Fibroblast of skin of abdomen (primary cell): ENCODE measurements at regions not wholly inside any gene's neighbourhood (a gene's known extent, or its start where the extent isn't known, plus 50 kb on each side); places are given as distances from the start of the nearest gene placed in this dataset.
A peak's percentile ranks its signal among the peaks of the same experiment; 100 is the strongest.
"Not testable (repeated sequence)": the region's sequence is repeated elsewhere in the genome, so short reads cannot be mapped to it uniquely, and the experiment has no call there.

Experiments
- DNase-seq: peaks from one replicate; pipeline ENCODE4 v3.0.0-alpha.2; 2013

DNA sequence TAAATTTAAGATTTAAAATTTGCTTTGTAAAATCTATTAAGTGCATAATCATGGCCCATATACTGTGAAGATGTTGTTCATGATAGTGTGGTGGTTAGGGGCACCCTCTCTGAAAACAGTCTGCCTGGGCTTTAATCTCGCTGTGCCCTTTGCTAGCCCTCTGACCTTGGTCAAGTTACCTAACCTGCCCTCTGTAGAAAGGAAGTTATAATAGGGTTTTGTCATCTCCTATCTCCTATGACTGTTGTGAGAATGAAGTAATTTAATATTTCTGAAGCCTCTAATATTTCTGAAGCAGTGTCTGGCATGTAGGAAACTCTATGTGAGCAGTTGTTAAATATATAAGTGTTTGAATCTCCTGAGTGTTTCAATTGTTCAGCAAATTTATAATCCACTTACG lies 116.6 kb upstream of the IVNS1ABP start:
- no peak for DNase-seq

DNA sequence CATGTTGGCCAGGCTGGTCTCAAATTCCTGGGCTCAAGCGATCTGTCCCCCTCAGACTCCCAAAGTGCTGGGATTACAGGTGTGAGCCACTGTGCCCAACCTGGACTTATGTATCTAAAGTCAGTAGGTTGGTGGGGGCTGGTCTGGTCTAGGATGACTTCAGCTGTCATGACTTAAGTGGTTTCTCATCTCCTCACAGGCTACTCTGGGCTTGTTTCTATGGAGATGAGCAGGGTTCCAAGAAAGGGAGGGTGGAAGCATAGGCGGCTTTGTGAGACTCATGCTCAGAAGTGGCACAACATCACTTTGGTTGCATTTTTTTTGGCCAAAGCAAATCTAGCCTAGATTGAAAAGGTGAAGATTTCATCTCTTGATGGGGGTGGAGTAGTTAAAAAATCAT lies 115.9 kb upstream of the IVNS1ABP start:
- no peak for DNase-seq

DNA sequence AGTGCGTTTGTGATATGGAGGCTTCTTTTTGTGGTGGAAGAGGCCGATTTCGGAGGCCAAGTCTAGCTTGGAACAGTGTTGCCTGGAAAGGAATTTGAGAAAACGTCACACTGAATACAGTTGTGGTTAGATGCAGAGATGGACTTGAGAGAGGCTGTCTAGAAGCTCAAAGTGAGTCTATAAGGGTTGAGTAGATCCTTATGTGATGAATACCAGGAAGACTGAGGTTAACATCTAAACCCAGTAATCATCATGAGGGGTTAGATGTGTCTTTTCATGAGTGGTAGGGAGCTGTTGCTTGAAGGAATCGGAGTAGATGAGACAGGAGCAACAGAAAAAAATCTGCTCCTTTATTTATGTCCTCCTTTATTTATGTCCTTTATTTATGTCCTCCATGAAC lies 114.6 kb upstream of the IVNS1ABP start:
- no peak for DNase-seq

DNA sequence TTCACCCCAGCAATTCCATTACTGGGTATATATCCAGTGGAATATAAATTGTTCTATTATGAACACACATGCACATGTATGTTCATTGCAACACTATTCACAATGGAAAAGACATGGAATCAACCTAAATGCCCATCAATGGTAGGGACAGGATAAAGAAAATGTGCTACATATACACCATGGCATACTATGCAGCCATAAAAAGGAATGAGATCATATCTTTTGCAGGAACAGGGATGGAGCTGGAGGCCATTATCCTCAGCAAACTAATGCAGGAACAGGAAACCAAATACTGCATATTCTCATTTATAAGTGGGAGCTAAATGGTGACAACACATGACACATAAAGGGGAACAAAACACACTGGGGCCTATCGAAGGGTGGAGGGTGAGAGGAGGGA lies 112.6 kb upstream of the IVNS1ABP start:
- DNase-seq = not testable (repeated sequence)

DNA sequence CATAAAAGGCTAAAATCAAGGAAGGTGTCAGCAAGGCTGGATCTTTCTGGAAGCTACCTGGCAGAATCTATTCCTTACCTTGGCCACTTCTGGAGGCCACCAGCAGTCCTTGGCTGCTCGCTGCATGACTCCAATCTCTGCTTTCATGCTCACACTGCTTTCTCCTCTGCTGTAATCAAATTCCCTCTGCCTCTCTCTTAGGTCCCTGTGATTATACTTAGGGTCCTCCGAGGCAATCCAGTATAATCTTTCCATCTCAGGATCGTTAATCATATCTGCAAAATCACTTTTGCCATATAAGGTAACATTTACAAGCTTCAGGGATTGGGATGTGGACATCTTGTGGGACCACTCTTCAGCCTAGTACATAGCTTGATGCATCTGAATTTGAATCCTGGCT lies 110.7 kb upstream of the IVNS1ABP start:
- DNase-seq = no peak

DNA sequence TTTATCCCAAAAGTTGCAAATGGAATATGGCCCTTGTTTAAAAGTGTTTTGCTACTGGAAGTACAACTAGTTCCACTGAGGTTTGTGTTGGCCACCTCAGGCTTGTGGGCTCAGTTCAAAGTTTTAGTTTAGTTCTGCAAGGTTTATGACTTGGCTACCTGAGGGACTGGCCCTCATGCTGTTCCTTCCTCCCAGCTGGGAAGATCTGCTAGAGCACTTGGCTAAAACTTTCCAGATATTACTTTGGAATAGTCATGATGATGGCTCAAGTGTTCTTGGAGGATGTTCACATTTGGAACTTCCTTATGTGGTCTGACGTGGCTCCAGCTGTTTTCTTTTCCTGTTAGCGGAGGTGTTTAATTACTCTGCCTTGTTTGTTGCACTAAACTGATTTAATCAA lies 110.2 kb upstream of the IVNS1ABP start:
- no peak for DNase-seq

DNA sequence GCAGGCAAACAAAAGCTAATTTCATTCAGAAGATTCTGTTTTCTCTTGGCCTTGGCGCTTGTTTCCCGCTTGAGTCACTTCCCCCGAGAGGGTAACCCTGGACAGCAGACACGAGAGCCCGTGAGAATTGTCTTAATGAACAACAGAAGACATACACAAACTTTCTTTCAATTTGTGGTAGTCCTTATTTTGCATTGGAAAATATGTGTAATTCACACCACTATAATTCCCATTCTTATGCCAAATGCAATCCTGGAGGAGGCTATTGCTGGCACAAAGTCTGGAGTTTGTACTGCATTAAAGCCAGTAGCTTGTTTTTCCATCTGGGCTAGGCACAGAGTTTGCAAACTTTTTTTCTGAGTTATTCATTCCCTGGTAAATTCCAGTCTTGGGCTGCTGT lies 109.8 kb upstream of the IVNS1ABP start:
- peak; percentile 61 for DNase-seq

DNA sequence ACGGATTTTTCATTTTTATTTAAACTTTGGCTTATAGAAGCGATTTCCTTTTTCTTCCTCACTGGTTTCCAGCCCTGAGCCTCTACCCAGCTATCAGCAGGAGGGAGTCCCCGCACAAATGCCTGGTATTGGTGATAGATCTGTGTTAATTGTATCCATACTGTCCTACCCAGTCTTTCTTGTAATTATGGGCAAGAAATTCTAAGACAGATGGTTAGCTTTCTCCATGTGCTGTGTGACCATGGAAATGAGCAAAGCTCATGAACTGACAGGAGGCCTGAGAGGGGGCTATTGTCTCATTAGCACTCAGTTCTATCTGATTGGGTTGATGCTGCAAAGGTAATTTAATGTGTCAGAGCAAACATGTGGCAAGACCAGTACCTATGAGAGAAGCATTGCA lies 108.1 kb upstream of the IVNS1ABP start:
- no peak for DNase-seq

DNA sequence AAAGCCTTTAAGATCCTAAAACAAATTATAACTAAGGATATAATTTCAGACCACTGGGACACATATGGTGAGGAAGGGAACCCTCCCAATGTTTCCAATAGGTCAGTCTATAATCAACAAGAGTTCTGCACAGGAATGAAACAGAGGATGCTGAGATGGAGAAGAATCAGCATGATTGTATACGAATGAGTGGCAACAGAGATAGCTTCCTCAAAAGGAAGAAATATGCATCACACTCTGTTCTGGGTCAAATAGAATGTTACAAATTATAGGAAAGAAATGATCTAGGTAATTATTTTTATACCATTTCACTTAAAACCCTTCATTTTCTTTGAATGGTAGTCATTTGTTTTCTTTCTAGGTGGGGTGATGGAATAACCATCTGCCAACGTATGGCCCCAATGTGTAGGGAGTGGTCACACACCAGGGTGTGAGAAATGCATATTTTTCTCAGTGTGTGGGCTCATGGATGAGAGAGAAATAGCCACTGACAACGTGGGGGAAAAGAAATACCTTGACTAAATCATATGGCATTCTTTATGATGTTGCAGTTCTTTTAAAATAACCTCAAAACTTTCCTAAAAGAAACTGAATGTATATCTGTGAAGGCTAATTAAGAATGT lies 104.6 kb upstream of the IVNS1ABP start:
- DNase-seq = peak; percentile 40

DNA sequence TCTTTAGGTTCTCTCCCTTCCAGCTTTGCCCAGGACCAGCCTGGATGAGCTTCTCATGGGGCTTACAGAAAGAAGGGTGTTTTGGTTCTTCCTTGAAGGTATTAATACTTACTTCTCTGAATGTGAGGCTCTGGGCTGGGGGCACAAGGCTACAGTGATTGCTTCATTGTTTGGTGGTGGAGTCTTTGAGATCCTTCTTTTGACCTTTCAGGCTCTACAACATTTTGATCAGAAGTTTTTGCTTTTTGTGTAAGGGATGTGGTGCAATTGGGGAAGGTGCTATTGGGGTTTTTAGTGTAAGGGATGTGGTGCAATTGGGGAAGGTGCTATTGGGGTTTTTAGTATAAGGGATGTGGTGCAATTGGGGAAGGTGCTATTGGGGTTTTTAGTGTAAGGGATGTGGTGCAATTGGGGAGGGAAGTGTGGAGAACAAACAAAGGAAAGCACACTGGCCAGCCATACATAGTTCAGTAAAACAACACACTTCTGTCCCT lies 103.6 kb upstream of the IVNS1ABP start:
- no peak for DNase-seq

DNA sequence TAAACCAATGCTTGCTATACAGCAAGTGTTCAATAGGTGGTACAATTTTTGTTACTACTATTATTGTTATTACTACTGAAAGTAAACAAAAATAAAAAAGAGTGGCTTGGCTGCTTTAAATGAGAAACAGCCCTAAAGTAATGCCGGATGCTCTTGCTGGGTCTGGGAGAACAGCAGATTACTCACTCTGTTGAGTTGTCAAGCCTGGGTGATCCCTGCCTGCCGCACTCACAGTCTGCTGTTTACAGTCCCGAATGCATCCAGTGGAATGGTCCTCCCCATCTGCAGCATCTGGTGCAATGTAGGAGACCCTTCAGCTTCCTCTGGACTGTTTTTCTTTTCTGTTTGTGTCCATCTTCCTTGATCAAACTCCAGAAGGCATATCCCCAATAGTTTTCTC lies 102.7 kb upstream of the IVNS1ABP start:
- DNase-seq = no peak

DNA sequence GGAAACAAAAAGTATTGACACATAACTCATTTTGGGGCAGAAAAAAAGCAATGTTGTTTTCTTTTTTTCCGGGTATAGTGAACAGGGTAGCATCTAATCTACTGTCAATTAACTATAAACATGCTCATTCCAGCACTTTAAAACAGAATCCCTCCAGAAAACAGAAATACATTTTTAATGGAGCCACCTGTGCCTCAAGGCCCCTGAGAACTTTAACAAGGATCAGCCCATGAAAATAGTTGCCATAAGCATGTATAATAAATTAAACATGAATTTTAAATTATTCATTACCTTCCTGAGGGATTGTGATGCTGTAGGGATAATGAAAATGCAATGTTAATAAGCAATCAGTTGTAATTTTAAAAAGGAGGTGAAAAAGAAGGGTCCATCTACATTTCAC lies 101.4 kb upstream of the IVNS1ABP start:
- DNase-seq = no peak

DNA sequence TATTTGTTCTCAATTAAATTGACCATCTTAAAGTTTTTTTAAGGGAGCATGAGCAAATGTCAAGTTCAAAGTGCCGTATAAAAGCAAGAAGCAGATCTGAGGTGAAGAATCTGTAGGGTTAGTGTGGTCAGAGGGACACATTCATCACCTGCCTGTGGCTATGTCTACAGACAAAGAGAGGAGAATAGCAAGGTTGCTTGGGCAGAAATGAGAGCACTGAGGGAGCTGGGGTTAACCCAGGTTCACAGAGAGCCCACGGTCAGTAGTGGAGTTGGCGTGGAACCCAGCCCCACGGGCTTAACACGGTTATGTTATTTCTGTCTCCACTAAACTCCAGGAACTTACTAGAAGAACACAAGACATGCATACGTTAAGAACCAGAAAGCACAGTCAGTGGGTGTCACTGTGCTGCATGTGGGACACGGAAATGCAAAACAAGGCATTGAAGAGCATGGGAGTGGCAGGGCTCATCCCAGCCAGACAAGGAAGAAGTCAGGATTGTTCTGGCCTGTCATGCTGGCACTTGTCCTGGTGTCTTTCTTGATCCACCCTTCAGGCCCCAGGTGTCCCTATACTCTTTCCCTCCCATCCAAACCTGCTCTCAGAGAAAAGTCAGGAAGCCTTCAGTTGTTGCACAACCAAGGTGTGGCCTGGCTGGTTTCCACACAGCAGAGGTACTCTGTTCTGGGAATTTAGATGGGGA lies 95.5 kb upstream of the IVNS1ABP start:
- DNase-seq = no peak

DNA sequence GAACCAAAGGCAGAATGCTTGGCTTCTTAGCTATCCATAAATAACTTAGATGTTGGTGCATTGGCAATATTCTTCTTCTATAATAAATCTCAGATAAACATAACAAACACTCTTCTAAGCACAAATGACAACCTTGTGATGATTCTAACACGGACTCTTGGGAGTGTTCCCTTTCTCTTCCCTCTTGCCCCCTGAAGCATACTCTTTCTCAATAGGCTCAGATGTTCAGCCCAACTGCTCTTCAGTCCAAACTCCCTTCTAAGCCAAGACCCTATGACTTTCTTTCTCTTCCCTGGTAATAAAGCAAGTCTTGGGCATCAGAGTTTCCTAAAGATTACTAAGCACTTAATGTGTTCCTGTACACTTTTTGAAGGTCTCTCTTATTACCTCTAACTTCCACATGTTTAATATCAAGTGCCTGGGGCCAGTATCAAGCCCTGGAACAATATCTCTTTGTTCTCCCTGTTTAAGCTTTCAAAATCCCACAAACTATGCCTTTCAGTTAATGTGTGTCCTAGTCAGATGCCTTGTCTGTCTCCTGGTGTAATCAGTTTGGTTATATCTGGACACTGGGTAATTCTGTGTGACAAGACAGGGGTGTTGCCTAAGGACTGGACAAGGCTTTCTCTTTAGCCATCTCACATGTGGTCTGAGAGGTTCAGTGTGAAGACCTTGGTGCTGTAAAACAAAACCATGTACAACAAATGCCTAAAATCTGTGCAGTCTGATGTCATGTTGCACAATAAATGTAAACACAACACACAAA lies 92.9 kb upstream of the IVNS1ABP start:
- no peak for DNase-seq

DNA sequence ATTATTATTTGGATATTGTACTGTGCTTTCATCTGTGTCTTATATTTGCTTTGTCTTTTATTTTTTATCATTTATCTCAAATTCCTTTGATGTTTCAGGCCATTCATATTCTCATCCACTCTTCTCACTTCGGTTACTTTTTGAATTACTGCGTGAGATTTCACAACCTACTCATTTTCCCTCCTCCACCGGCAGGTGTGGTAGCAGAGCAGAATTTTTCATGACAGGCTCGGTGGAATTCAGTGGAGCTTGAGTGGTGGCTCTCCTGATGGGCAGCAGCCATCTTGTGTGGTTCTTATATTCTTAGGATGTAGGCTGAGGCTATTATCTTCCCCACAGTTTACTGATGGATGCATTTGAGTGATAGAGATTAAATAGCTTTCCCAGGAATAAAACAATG lies 92.3 kb upstream of the IVNS1ABP start:
- DNase-seq = no peak

DNA sequence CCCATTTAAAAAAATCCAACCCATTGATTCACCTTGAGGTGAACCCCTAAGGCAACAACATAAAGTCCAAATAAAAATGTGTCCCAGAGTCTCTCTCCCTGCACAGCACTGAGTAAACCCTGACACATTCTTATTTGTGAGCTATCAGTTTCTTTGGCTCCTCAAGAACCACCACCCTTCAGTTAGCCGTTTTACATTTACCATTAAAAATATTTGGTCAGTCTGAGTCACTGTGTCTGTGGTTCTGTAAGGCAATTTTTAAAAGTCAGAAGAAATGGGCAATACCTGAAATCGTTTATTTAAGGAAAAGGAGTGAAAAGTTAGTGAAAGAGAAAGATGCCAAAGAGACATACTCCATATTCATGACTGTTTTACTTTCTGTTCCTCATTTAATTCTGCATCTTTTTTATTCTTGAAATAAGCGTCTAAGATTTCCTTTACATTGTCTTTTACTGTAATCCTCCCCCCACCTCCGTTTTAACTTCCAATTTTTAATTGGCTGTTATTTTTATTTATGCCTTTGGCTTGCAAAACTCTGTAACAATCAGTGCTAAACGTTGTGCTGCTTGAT lies 91.7 kb upstream of the IVNS1ABP start:
- no peak for DNase-seq

DNA sequence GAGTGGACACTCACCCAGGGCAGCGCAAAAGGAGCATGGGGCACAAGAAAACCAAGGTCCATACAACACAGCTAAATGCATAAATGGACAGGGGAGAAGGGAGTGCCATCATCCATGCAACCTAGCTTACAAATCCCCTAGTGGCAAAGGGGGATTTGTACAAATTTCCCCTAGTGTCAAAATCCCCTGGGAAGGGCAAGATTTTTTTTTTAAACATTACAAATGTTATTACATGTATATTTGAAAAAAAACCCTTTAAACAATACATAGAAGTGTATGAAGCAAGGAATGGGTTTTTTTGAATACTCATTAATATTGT lies 89.6 kb upstream of the IVNS1ABP start:
- DNase-seq = no peak

DNA sequence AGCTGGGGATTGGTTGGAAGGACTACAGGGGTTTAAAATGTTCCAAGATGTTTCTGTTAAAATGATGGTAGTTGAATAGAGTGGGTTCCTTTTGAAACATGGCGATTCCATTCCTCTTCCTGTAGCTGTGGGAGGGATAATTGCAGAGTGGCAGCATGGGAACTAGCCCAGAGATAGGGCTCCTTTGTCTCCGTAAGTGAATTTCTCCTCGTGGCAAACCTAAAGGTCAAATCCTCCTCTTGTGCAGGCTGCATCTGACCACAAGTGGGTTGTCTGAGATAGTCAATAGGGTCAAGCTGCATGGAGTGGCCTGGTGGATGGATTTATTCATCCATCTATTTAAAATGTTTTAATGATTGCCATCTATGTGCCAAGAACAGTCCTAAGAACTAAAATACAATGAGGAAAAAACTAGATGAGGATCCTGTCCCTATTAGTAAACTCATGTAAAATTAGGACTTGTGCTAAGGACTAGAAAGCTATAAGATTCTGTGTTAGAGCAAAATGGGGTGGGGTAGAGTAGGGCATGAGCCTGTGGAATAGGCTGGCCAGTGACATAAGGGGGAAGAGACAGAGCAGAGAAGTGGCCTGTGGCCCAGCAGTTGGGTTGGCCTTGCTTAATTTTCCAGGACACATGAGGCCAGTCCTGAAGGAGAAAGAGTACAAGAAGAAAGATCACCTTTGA lies 89.1 kb upstream of the IVNS1ABP start:
- DNase-seq = no peak

DNA sequence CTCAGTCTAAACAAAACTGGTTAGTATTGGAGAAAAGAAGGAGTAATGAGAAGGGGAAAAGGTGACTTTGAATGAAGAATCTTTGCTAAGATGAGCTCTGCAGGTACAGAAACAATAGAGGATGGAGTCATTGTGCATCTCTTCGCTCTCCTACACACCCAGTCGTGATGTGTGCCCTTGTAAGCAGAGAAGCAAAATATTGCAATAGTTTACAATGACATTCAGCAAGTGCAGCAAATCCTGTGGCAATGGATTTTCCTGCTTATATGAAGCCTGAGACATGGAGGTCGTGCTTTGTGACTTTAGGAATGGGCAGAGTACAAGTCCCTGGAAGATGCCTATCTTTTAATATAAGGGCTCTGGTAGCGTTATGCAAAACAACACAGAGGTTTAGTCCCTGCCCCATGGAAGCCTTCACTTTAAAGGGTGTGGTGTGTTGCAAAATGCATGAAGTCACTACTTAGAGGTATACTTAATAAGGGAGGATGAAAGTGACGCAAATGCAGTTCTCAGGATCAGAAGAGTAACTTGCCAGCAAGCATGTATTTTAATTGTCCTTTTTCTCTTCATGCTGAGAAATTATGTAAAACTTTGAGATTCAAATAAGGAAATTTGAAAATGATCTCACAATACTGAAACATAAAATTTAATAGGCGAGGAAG lies 88.0 kb upstream of the IVNS1ABP start:
- DNase-seq = no peak

DNA sequence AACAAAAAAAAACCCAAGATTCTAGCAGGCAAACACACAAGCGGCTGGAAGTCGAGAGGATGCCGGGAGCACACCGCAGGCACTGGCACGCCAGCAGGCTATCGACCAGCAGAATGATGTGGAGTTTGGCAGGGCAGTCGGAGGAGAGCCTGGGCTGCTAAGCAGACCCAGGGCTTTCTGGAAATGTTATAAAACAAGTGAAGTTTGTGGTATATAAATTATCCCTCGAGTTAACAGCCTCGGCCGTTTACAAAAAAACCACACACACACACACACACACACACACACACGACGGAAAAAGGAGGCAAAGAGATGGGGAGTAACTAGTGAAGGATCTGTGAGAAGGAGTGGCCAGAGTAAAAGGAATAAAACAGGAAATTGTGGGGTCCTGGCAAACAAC lies 87.2 kb upstream of the IVNS1ABP start:
- peak; percentile 26 for DNase-seq

DNA sequence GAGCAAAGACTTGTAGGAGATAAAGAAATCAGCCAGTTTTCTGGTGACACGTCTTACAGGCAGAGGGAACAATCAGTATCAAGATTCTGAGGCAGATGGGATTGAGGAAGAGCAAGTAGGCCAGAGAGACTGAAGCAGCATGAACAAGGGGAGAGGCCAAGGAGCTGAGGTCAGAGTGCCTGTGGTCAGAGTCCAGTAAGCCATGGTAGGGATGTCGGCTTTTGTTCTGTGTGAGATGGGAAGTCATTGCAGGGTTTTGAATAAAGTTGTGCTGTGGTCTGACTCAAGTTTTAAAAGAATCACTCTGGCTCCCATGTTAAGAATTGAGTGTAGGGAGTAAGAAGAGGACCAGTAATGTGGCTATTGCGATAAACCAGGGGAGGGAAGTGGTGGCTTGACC lies 85.9 kb upstream of the IVNS1ABP start:
- no peak for DNase-seq

DNA sequence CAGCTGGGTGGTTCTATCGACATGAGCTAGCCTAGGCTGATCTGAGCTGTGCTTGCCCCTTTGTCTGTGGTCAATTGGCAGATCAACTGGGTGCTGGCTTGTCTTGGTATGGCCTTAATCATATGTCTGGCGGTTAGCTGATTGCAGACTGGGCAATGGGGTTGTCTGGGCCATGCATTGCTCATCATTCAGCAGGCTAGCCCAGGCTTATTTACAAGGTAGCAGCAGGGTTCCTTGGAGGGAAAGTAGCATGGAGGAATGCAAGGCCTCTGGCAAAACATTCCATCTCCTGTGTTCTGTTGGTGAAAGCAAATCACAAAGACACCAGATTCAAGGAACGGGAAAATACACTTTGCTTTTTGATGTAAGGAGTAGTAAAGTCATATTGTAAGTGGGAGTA lies 84.0 kb upstream of the IVNS1ABP start:
- DNase-seq = peak; percentile 30
